ENCODE measurements at regions not wholly inside any gene's neighbourhood (a gene's known extent, or its start where the extent isn't known, plus 50 kb on each side); places are given as distances from the start of the nearest gene placed in this dataset.

- Histone ChIP-seq H3K4me1 (ENCODE audit: insufficient read depth) (no peaks in the 10 kb centered on the region), H3K9me2 (ENCODE audit: insufficient read depth) (peaks cover 7% of the 10 kb centered on the region; the same call in 1 of the 2 replicates), H3K4me3 (no peak overlapping the region), H4K20me1 (replicated peaks; ENCODE audit: insufficient read depth) (no peaks in the 10 kb centered on the region), H3K4me2 (no peak overlapping the region), H3K79me2 (replicated peaks; ENCODE audit: insufficient read depth) (no peaks in the 10 kb centered on the region), H3K27me3 (ENCODE audit: insufficient read depth) (no peaks in the 10 kb centered on the region), H3K36me3 (ENCODE audit: insufficient read depth) (no peaks in the 10 kb centered on the region), H3K27ac (ENCODE audit: low read depth) (no peak overlapping the region), H3F3A (replicated peaks; ENCODE audit: low read depth) (no peaks in the 10 kb centered on the region), H2AFZ (no peak overlapping the region)
- Mint-ChIP-seq H3K4me1 (no peaks in the 10 kb centered on the region), H3K27ac (no peak overlapping the region), H3K4me3 (no peak overlapping the region), H3K9me3 (peaks cover 12% of the 10 kb centered on the region), H3K27me3 (ENCODE audit: insufficient read depth, low read depth, poor library complexity) (no peaks in the 10 kb centered on the region), H3K36me3 (ENCODE audit: low read depth) (0 out of 3 replicates have a peak, but pooled peaks cover 4% of the 10 kb centered on the region)
- TF ChIP-seq EZH2phosphoT487 (IDR thresholded peaks at IDR 0.05; ENCODE audit: unreplicated experiment): no peak
- TF ChIP-seq ZNF331 (CRISPR knock-in tag; IDR thresholded peaks at IDR 0.05; ENCODE audit: low read depth): no peak
- TF ChIP-seq CTCF (conservative IDR thresholded peaks at IDR 0.05; ENCODE audit: low read depth in 2 of 2): no peak
- TF ChIP-seq, protein P1, sequence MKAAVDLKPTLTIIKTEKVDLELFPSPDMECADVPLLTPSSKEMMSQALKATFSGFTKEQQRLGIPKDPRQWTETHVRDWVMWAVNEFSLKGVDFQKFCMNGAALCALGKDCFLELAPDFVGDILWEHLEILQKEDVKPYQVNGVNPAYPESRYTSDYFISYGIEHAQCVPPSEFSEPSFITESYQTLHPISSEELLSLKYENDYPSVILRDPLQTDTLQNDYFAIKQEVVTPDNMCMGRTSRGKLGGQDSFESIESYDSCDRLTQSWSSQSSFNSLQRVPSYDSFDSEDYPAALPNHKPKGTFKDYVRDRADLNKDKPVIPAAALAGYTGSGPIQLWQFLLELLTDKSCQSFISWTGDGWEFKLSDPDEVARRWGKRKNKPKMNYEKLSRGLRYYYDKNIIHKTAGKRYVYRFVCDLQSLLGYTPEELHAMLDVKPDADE (IDR thresholded peaks at IDR 0.05): no peak
- no peak for DNase-seq (ENCODE audit: low spot score)
- no peak for ATAC-seq
Measured at GRCh38 chr4:60617731-60618130, 582.4 kb upstream of the ADGRL3 start.

DNA sequence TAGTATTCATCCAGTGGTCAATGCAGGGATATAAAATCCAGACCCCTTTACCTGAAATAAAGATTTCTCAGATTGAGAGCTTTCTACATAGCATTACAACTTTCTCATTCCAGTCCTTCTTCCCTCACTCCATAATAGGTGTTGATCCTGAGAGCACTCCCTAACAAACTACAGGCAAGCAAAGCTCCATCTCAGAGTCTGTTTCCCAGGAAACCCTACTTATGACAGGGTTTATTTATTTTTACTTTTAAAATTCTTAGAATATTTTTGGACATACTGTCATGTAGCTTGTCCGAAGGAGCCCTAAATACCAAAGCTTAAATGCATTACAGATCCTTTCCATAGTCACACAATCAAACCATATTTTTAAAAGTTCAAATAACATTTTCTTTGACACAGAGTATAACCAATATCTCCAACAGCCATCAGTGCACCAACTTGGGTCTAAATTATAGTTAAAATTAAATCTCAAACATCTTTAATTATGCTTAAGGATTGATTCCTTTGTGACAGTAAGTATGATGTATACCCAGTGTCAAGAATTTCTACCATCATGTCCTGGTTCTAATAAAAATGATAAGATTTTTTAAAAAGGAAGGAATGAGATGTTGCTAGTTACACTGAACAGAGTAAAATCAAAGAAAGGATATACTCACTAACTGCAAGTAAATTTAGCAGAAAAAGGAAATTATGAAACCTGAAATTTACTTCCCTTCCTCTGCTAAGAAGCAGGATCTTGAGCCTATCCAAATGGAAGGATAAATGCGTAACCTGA lies 580.4 kb upstream of the ADGRL3 start:
- no peak for ATAC-seq
- H3K9me3 Mint-ChIP-seq: peaks cover 12% of the 10 kb centered on the region
- no peaks in the 10 kb centered on the region for H3K27me3 ChIP-seq (ENCODE audit: insufficient read depth)
- no peak overlapping the region for H3K4me2 ChIP-seq
- H2AFZ ChIP-seq: no peak overlapping the region
- H3K4me3 Mint-ChIP-seq: no peak overlapping the region
- H3K79me2 ChIP-seq (replicated peaks; ENCODE audit: insufficient read depth): no peaks in the 10 kb centered on the region
- no peak overlapping the region for H3K27ac Mint-ChIP-seq
- DNase-seq (ENCODE audit: low spot score): no peak
- H3K9me2 ChIP-seq (ENCODE audit: insufficient read depth): peaks cover 7% of the 10 kb centered on the region; the same call in 1 of the 2 replicates
- H3F3A ChIP-seq (replicated peaks; ENCODE audit: low read depth): no peaks in the 10 kb centered on the region
- no peak overlapping the region for H3K27ac ChIP-seq (ENCODE audit: low read depth)
- H3K36me3 ChIP-seq (ENCODE audit: insufficient read depth): no peaks in the 10 kb centered on the region
- H3K4me1 ChIP-seq (ENCODE audit: insufficient read depth): no peaks in the 10 kb centered on the region
- H3K4me3 ChIP-seq: no peak overlapping the region
- H3K4me1 Mint-ChIP-seq: no peaks in the 10 kb centered on the region
- H3K27me3 Mint-ChIP-seq (ENCODE audit: insufficient read depth, low read depth, poor library complexity): no peaks in the 10 kb centered on the region
- H3K36me3 Mint-ChIP-seq (ENCODE audit: low read depth): 0 out of 3 replicates have a peak, but pooled peaks cover 4% of the 10 kb centered on the region
- H4K20me1 ChIP-seq (replicated peaks; ENCODE audit: insufficient read depth): no peaks in the 10 kb centered on the region
- TF ChIP-seq, protein P2, sequence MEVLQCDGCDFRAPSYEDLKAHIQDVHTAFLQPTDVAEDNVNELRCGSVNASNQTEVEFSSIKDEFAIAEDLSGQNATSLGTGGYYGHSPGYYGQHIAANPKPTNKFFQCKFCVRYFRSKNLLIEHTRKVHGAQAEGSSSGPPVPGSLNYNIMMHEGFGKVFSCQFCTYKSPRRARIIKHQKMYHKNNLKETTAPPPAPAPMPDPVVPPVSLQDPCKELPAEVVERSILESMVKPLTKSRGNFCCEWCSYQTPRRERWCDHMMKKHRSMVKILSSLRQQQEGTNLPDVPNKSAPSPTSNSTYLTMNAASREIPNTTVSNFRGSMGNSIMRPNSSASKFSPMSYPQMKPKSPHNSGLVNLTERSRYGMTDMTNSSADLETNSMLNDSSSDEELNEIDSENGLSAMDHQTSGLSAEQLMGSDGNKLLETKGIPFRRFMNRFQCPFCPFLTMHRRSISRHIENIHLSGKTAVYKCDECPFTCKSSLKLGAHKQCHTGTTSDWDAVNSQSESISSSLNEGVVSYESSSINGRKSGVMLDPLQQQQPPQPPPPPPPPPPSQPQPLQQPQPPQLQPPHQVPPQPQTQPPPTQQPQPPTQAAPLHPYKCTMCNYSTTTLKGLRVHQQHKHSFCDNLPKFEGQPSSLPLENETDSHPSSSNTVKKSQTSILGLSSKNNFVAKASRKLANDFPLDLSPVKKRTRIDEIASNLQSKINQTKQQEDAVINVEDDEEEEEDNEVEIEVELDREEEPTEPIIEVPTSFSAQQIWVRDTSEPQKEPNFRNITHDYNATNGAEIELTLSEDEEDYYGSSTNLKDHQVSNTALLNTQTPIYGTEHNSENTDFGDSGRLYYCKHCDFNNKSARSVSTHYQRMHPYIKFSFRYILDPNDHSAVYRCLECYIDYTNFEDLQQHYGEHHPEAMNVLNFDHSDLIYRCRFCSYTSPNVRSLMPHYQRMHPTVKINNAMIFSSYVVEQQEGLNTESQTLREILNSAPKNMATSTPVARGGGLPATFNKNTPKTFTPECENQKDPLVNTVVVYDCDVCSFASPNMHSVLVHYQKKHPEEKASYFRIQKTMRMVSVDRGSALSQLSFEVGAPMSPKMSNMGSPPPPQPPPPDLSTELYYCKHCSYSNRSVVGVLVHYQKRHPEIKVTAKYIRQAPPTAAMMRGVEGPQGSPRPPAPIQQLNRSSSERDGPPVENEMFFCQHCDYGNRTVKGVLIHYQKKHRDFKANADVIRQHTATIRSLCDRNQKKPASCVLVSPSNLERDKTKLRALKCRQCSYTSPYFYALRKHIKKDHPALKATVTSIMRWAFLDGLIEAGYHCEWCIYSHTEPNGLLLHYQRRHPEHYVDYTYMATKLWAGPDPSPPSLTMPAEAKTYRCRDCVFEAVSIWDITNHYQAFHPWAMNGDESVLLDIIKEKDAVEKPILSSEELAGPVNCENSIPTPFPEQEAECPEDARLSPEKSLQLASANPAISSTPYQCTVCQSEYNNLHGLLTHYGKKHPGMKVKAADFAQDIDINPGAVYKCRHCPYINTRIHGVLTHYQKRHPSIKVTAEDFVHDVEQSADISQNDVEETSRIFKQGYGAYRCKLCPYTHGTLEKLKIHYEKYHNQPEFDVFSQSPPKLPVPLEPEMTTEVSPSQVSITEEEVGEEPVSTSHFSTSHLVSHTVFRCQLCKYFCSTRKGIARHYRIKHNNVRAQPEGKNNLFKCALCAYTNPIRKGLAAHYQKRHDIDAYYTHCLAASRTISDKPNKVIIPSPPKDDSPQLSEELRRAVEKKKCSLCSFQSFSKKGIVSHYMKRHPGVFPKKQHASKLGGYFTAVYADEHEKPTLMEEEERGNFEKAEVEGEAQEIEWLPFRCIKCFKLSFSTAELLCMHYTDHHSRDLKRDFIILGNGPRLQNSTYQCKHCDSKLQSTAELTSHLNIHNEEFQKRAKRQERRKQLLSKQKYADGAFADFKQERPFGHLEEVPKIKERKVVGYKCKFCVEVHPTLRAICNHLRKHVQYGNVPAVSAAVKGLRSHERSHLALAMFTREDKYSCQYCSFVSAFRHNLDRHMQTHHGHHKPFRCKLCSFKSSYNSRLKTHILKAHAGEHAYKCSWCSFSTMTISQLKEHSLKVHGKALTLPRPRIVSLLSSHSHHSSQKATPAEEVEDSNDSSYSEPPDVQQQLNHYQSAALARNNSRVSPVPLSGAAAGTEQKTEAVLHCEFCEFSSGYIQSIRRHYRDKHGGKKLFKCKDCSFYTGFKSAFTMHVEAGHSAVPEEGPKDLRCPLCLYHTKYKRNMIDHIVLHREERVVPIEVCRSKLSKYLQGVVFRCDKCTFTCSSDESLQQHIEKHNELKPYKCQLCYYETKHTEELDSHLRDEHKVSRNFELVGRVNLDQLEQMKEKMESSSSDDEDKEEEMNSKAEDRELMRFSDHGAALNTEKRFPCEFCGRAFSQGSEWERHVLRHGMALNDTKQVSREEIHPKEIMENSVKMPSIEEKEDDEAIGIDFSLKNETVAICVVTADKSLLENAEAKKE (CRISPR knock-in tag; IDR thresholded peaks at IDR 0.05): no peak
- TF ChIP-seq CTCF (conservative IDR thresholded peaks at IDR 0.05; ENCODE audit: low read depth in 2 of 2): no peak
- no peak for TF ChIP-seq EZH2phosphoT487 (IDR thresholded peaks at IDR 0.05; ENCODE audit: unreplicated experiment)
- TF ChIP-seq, protein P1 (IDR thresholded peaks at IDR 0.05): no peak
